HepG2 (cell line): ENCODE measurements at regions not wholly inside any gene's neighbourhood (a gene's known extent, or its start where the extent isn't known, plus 50 kb on each side); places are given as distances from the start of the nearest gene placed in this dataset.

Source experiments
- BCL6 ChIP-seq: IDR thresholded peaks from 2 replicates; pipeline ENCODE4 v1.6.1; 2016; ENCODE audit warnings: missing genetic modification reagents, missing compliant biosample characterization
- GABPA ChIP-seq, 2 experiments: IDR thresholded peaks; 2 replicates each; pipeline ENCODE4 v1.6.1; 2011 to 2016; ENCODE audit warnings: low read depth in 2 of 2, low read length in 1 of 2, missing biosample characterization in 1 of 2, missing genetic modification characterization in 1 of 2
- IRF2 ChIP-seq: IDR thresholded peaks from 2 replicates; pipeline ENCODE4 v1.6.1; 2018; ENCODE audit warnings: missing genetic modification reagents, missing compliant biosample characterization
- ISX ChIP-seq: sonication (generic); formaldehyde crosslinking; conservative IDR thresholded peaks from 2 replicates; pipeline ENCODE4 v1.5.0; 2020; ENCODE audit warnings: missing genetic modification reagents
- PAXIP1 ChIP-seq: sonication (generic); formaldehyde crosslinking; conservative IDR thresholded peaks from 2 replicates; pipeline ENCODE4 v1.4.0; 2020; ENCODE audit warnings: mild to moderate bottlenecking, missing genetic modification reagents, moderate library complexity
- PHB2 ChIP-seq: fragments of 450-650 bp; IDR thresholded peaks from 2 replicates; pipeline ENCODE4 v1.6.1; 2018; ENCODE audit not compliant: partially characterized antibody
- PHF8 ChIP-seq: sonication (generic); formaldehyde crosslinking; IDR thresholded peaks from 2 replicates; pipeline ENCODE4 v1.5.0; 2020; ENCODE audit warnings: missing genetic modification reagents
- USF2 ChIP-seq, 2 experiments: sonication (generic) in 1 of 2; formaldehyde crosslinking in 1 of 2; IDR thresholded peaks; 2 replicates each; pipeline versions ENCODE4 v1.5.1 to v1.6.1; 2011 to 2020; ENCODE audit warnings: borderline replicate concordance in 1 of 2, low read depth in 1 of 2, low read length in 1 of 2, mild to moderate bottlenecking in 1 of 2, missing genetic modification reagents in 1 of 2, moderate library complexity in 1 of 2
- ZBTB43 ChIP-seq: sonication (generic); formaldehyde crosslinking; conservative IDR thresholded peaks from 2 replicates; pipeline ENCODE4 v1.4.0; 2020; ENCODE audit warnings: missing genetic modification reagents
- ZNF24 ChIP-seq: fragments of 450-650 bp; IDR thresholded peaks from 2 replicates; pipeline ENCODE4 v1.6.1; 2017; ENCODE audit warnings: antibody characterized with exemption, mild to moderate bottlenecking
- ZNF646 ChIP-seq: sonication (generic); formaldehyde crosslinking; IDR thresholded peaks from 2 replicates; pipeline ENCODE4 v1.9.0; 2021; ENCODE audit warnings: mild to moderate bottlenecking, missing genetic modification reagents
- ZNF7 ChIP-seq: IDR thresholded peaks from 2 replicates; pipeline ENCODE4 v1.6.1; 2016; ENCODE audit warnings: missing biosample characterization, missing genetic modification reagents
- TF ChIP-seq, protein P1 (sequence below): fragments of 450-650 bp; IDR thresholded peaks from 2 replicates; pipeline ENCODE4 v1.6.1; 2017

GRCh38 chr3:194270627-194271459, 80.3 kb downstream of the CPN2 start (continued):
- TF ChIP-seq ZNF646 (no peak), ZNF7 (no peak), PHB2 (no peak), ZNF24 (no peak), ZBTB43 (CRISPR knock-in tag) (no peak), PHF8 (CRISPR knock-in tag) (peak; percentile 23; the same call in 1 of the 2 replicates), GABPA (IDR thresholded peaks at IDR 0.05; ENCODE audit: low read depth, low read length) (no peak), GABPA (CRISPR knock-in tag; IDR thresholded peaks at IDR 0.05; ENCODE audit: low read depth) (no peak), USF2 (IDR thresholded peaks at IDR 0.05; ENCODE audit: low read depth, low read length) (no peak), USF2 (CRISPR knock-in tag; IDR thresholded peaks at IDR 0.05; ENCODE audit: borderline replicate concordance) (no peak), BCL6 (no peak), IRF2 (CRISPR knock-in tag) (no peak), ISX (CRISPR knock-in tag) (no peak), PAXIP1 (CRISPR knock-in tag) (0 out of 2 replicates have a peak, but pooled peaks have one; percentile 18)
- TF ChIP-seq, protein P1, sequence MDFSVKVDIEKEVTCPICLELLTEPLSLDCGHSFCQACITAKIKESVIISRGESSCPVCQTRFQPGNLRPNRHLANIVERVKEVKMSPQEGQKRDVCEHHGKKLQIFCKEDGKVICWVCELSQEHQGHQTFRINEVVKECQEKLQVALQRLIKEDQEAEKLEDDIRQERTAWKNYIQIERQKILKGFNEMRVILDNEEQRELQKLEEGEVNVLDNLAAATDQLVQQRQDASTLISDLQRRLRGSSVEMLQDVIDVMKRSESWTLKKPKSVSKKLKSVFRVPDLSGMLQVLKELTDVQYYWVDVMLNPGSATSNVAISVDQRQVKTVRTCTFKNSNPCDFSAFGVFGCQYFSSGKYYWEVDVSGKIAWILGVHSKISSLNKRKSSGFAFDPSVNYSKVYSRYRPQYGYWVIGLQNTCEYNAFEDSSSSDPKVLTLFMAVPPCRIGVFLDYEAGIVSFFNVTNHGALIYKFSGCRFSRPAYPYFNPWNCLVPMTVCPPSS, result no peak
